Liver (tissue), 7 donors: ENCODE measurements at regions not wholly inside any gene's neighbourhood (a gene's known extent, or its start where the extent isn't known, plus 50 kb on each side); places are given as distances from the start of the nearest gene placed in this dataset.

Experiments
- DNase-seq: peaks from one replicate; pipeline ENCODE4 v3.0.0-alpha.2; 2017; ENCODE audit warnings: low spot score
- H3K27ac ChIP-seq, 2 donors: one replicate each; pipeline ENCODE4 v1.7.0; 2013; ENCODE audit warnings: inconsistent platforms in 2 of 2, low read length in 2 of 2, control low read depth in 1 of 2, low read depth in 1 of 2, mild to moderate bottlenecking in 1 of 2
- H3K27me3 ChIP-seq, 4 donors: one replicate each; pipeline versions ENCODE4 v1.6.1 to v1.7.0; 2013; ENCODE audit warnings: low read length in 3 of 4, inconsistent platforms in 1 of 4, mild to moderate bottlenecking in 1 of 4, moderate library complexity in 1 of 4; ENCODE audit not compliant: control insufficient read depth in 4 of 4, insufficient read depth in 4 of 4
- H3K36me3 ChIP-seq, 4 donors: one replicate each; pipeline versions ENCODE4 v1.6.1 to v1.7.0; 2013; ENCODE audit warnings: low read length in 3 of 4, mild to moderate bottlenecking in 3 of 4, low read depth in 1 of 4, moderate library complexity in 1 of 4; ENCODE audit not compliant: control insufficient read depth in 4 of 4, insufficient read depth in 3 of 4
- H3K4me1 ChIP-seq, 4 donors: one replicate each; pipeline versions ENCODE4 v1.6.1 to v1.7.0; 2013; ENCODE audit warnings: low read length in 3 of 4, mild to moderate bottlenecking in 3 of 4, moderate library complexity in 1 of 4; ENCODE audit not compliant: control insufficient read depth in 4 of 4, insufficient read depth in 4 of 4
- H3K4me3 ChIP-seq, 3 donors: one replicate each; pipeline versions ENCODE4 v1.6.1 to v1.7.0; 2013; ENCODE audit warnings: low read length in 3 of 3, control low read depth in 1 of 3, low read depth in 1 of 3, mild to moderate bottlenecking in 1 of 3
- H3K9ac ChIP-seq, 2 donors: one replicate each; pipeline ENCODE4 v1.7.0; 2013; ENCODE audit warnings: low read length in 2 of 2, mild to moderate bottlenecking in 2 of 2, moderate library complexity in 2 of 2, control low read depth in 1 of 2, low read depth in 1 of 2
- H3K9me3 ChIP-seq, 4 donors: one replicate each; pipeline versions ENCODE4 v1.6.1 to v1.7.0; 2013; ENCODE audit warnings: low read length in 3 of 4; ENCODE audit not compliant: control insufficient read depth in 4 of 4
- EGR1 ChIP-seq, 2 donors: IDR thresholded peaks; 2 replicates each; pipeline ENCODE4 v1.6.1; 2016 to 2018; ENCODE audit warnings: antibody characterized with exemption in 2 of 2, low read depth in 2 of 2
- FOXA1 ChIP-seq: IDR thresholded peaks from 2 replicates; pipeline ENCODE4 v1.6.1; 2016; ENCODE audit warnings: antibody characterized with exemption
- FOXA2 ChIP-seq: IDR thresholded peaks from 2 replicates; pipeline ENCODE4 v1.6.1; 2016; ENCODE audit warnings: antibody characterized with exemption
- GABPA ChIP-seq, 2 donors: IDR thresholded peaks in 1 of 2; conservative IDR thresholded peaks in 1 of 2; 2 replicates each; pipeline ENCODE4 v1.6.1; 2016; ENCODE audit warnings: antibody characterized with exemption in 2 of 2, mild to moderate bottlenecking in 1 of 2, moderate library complexity in 1 of 2
- HNF4A ChIP-seq, 2 donors: conservative IDR thresholded peaks; 2 replicates each; pipeline ENCODE4 v1.6.1; 2016; ENCODE audit warnings: antibody characterized with exemption in 2 of 2, mild to moderate bottlenecking in 2 of 2
- JUND ChIP-seq, 2 donors: IDR thresholded peaks; 2 replicates each; pipeline ENCODE4 v1.6.1; 2016; ENCODE audit warnings: antibody characterized with exemption in 2 of 2
- NR2F2 ChIP-seq: IDR thresholded peaks from 2 replicates; pipeline ENCODE4 v1.6.1; 2016; ENCODE audit warnings: antibody characterized with exemption
- RAD21 ChIP-seq, 2 donors: IDR thresholded peaks; 2 replicates each; pipeline ENCODE4 v1.6.1; 2016; ENCODE audit warnings: antibody characterized with exemption in 2 of 2, mild to moderate bottlenecking in 2 of 2
- REST ChIP-seq: IDR thresholded peaks from 2 replicates; pipeline ENCODE4 v1.6.1; 2016; ENCODE audit warnings: antibody characterized with exemption, mild to moderate bottlenecking
- RXRA ChIP-seq, 2 donors: IDR thresholded peaks; 2 replicates each; pipeline ENCODE4 v1.6.1; 2017 to 2018; ENCODE audit warnings: antibody characterized with exemption in 2 of 2, mild to moderate bottlenecking in 1 of 2
- SP1 ChIP-seq: IDR thresholded peaks from 2 replicates; pipeline ENCODE4 v1.6.1; 2018; ENCODE audit warnings: antibody characterized with exemption, mild to moderate bottlenecking
- TAF1 ChIP-seq: conservative IDR thresholded peaks from 2 replicates; pipeline ENCODE4 v1.6.1; 2016; ENCODE audit warnings: antibody characterized with exemption, mild to moderate bottlenecking
- YY1 ChIP-seq: IDR thresholded peaks from 2 replicates; pipeline ENCODE4 v1.6.1; 2016; ENCODE audit warnings: antibody characterized with exemption, mild to moderate bottlenecking
- WGBS: extraction: QIAGEN DNeasy Blood & Tissue Kit; methylation state at CpG from one replicate; pipeline ENCODE4 v1.1.7; 2013; 5-methylcytosine and 5-hydroxymethylcytosine counted together
- TF ChIP-seq, protein P1 (sequence below): IDR thresholded peaks from 2 replicates; pipeline ENCODE4 v1.6.1; 2016; ENCODE audit warnings: antibody characterized with exemption
- donor health status: healthy.
- donor health status: healthy.
- donor health status: healthy.
- donor health status: healthy.

DNA sequence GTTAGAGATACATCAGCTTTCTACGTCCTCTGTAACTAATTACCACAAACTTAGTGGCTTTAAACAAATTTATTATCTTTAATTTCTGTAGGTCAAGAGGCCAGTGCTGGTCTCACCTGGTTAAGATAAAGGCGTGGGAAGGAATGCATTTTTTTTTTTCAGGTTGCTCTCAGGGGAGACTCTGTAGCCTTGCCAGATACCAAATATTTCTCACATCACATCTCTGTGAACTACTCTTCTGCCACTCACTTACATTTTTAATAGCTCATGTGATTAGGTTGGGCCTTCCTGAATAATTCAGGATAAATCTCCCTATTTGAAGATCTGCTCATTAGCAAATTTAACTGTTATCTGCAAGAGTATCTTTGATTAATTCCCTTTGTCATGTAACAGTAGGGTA is 214.6 kb downstream of the CBLN2 start:
- Histone ChIP-seq H3K4me3 (no peak overlapping the region), H3K36me3 (no peaks in the 10 kb centered on the region), H3K9me3 (no peaks in the 10 kb centered on the region), H3K27me3 (no peaks in the 10 kb centered on the region), H3K27ac (no peak overlapping the region), H3K9ac (no peak overlapping the region), H3K4me1 (no peaks in the 10 kb centered on the region)
- WGBS, result 33% methylated on average over 2 of the region's 2 CpGs
- no peak for DNase-seq
- no peak for TF ChIP-seq SP1
- TF ChIP-seq FOXA2, result no peak
- TF ChIP-seq TAF1, result no peak
- no peak for TF ChIP-seq RAD21 (IDR thresholded peaks at IDR 0.05)
- TF ChIP-seq REST, result no peak
- TF ChIP-seq FOXA1, result no peak
- TF ChIP-seq GABPA (IDR thresholded peaks at IDR 0.05 in 1 of 2, conservative IDR thresholded peaks at IDR 0.05 in 1 of 2), result no peak
- TF ChIP-seq HNF4A (conservative IDR thresholded peaks at IDR 0.05), result no peak

DNA sequence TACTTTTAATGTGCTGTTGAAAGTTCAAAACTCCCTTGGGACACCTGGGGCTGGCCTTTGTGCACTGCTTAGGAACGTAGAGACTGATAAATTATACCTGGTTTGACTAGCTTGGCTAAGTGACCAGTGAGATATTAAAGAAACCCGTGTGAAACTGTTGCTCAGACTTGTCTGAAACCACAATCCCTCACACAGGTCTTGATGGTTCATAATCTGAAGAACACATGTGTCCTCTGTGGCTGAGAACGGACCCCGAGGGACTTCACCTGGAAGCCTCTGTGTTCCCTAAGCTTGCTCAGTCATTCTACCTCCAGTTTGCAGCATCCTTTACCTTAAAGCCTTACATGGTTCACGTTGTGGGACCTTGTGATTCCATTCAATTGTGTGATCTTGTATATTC is 218.8 kb downstream of the CBLN2 start:
- no peak overlapping the region for H3K9ac ChIP-seq
- H3K4me3 ChIP-seq, result no peak overlapping the region
- H3K36me3 ChIP-seq, result no peaks in the 10 kb centered on the region
- 67% methylated on average over 5 of the region's 5 CpGs for WGBS
- no peak for DNase-seq
- TF ChIP-seq FOXA2 (no peak), RXRA (IDR thresholded peaks at IDR 0.05) (no peak), FOXA1 (no peak)
- H3K27me3 ChIP-seq, result no peaks in the 10 kb centered on the region
- H3K4me1 ChIP-seq, result no peaks in the 10 kb centered on the region
- no peaks in the 10 kb centered on the region for H3K9me3 ChIP-seq
- no peak overlapping the region for H3K27ac ChIP-seq

DNA sequence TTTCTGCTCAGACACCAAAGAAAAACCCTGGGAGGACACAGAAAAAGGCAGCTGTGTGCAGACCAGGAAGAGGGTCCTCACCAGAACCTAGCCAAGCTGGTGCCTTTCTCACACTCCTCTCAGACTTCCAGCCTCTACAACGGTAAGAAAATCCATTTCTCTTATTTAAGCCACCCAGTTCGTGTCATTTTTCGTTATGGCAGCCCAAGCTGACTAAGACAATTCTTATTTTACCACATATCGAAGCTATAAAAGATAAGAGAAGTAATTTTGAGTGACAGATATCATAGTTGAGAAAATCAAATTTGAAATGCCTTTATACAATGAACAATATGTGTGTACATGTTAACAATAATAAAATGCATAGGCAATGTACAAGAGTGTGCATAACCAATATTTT is 219.5 kb downstream of the CBLN2 start:
- no peaks in the 10 kb centered on the region for H3K4me1 ChIP-seq
- no peak overlapping the region for H3K27ac ChIP-seq
- no peaks in the 10 kb centered on the region for H3K36me3 ChIP-seq
- no peak overlapping the region for H3K4me3 ChIP-seq
- no peaks in the 10 kb centered on the region for H3K9me3 ChIP-seq
- no peak for TF ChIP-seq JUND (IDR thresholded peaks at IDR 0.05)
- TF ChIP-seq YY1, result no peak
- TF ChIP-seq, protein P1, sequence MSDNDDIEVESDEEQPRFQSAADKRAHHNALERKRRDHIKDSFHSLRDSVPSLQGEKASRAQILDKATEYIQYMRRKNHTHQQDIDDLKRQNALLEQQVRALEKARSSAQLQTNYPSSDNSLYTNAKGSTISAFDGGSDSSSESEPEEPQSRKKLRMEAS, result no peak
- no peak for TF ChIP-seq SP1
- no peak for TF ChIP-seq GABPA (IDR thresholded peaks at IDR 0.05 in 1 of 2, conservative IDR thresholded peaks at IDR 0.05 in 1 of 2)
- no peak for TF ChIP-seq HNF4A (conservative IDR thresholded peaks at IDR 0.05)
- no peak for TF ChIP-seq REST
- TF ChIP-seq TAF1, result no peak
- TF ChIP-seq NR2F2, result no peak
- no peak for TF ChIP-seq EGR1 (IDR thresholded peaks at IDR 0.05; ENCODE audit: low read depth in 2 of 2)
- H3K27me3 ChIP-seq, result no peaks in the 10 kb centered on the region
- DNase-seq, result no peak
- 61% methylated on average over 4 of the region's 4 CpGs for WGBS
- H3K9ac ChIP-seq, result no peak overlapping the region
